ENCODE measurements at regions not wholly inside any gene's neighbourhood (a gene's known extent, or its start where the extent isn't known, plus 50 kb on each side); places are given as distances from the start of the nearest gene placed in this dataset.
A peak's percentile ranks its signal among the peaks of the same experiment; 100 is the strongest.
"Not testable (repeated sequence)": the region's sequence is repeated elsewhere in the genome, so short reads cannot be mapped to it uniquely, and the experiment has no call there.

DNA sequence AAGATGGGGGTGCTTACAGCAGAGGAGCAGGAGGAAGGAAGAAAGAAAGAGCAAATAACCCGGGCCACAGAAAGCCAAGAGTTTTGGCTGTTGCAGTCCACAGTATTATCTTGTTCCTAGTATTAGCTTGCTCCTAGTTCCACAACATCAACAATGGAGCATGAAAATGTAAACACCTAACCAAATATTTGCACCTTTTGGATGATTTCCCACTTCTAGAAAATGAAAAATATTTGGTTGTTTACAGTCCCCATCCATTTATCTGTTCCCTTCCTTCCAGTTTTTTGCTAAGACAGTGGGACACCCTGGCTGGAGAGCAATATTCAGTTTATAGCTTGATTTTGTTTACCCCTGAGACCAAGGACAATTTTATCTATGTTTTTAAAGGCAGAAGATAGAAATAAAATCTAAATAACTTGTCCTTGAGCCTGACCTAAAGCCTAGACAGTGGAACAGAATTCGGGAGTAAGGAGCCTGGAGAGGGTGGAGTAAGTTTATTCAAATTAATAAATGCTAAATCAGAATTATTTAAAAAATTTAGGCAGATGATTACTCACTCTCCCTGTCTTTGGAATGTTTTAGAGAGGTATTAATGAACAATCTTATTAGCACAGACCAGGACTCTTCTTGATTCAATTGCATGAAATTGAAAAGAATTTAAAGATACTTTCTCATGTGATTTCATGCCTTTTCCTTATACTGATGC lies 51.6 kb downstream of the RESF1 start:
- DNase-seq, result no peak

GRCh38 chr12:32012249-32012785 lies 53.1 kb downstream of the RESF1 start:
- DNase-seq, result no peak

- DNase-seq, result no peak
These were observed 55.8 kb downstream of the RESF1 start for GRCh38 chr12:32015036-32015435.

GRCh38 chr12:32016680-32017482 lies 57.7 kb downstream of the RESF1 start:
- no peak for DNase-seq

GRCh38 chr12:32021346-32021773 lies 62.1 kb downstream of the RESF1 start:
- DNase-seq, result no peak

- DNase-seq, result not testable (repeated sequence)
These were observed 63.2 kb downstream of the RESF1 start for GRCh38 chr12:32022387-32022786.

- DNase-seq, result not testable (repeated sequence)
These were observed 64.6 kb downstream of the RESF1 start for GRCh38 chr12:32023861-32024260.

DNA sequence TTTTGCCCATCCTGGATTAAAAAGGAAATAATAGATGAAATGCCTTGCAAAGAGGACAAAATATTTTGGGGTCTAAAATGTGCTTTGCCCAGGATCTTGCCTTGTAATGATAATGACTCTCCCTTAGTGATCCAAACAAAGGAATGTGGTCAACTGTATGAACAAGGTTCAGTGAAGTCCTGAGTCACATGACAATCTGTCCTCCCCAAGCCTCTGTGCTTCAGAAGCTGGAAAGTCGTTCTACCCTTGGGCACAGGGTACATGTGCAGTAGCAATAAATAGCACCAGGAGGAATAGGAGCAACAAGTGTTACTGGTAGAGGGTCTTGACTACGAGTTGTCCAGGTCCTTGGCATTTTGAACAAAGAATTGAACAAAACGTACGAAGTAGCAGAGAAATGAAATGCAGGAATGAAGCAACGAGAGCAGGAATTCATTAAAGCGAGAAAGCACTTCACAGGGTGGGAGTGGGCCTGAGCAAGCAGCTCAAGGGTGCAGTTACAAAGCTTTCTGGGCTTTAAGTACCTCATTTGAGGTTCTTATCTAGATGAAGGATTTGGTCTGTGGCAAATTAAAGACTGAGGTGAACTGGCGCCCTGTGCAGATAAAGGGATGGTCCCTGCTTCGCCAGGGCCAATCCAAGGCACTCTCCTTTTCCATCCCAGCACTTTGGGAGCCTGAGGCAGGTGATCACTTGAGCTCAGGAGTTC lies 65.8 kb downstream of the RESF1 start:
- no peak for DNase-seq

- no peak for DNase-seq
These were observed 66.7 kb downstream of the RESF1 start for GRCh38 chr12:32025906-32026305.

- no peak for DNase-seq
These were observed 68.6 kb downstream of the RESF1 start for GRCh38 chr12:32027684-32028365.

- DNase-seq, result no peak
These were observed 70.9 kb downstream of the RESF1 start for GRCh38 chr12:32030151-32030550.

DNA sequence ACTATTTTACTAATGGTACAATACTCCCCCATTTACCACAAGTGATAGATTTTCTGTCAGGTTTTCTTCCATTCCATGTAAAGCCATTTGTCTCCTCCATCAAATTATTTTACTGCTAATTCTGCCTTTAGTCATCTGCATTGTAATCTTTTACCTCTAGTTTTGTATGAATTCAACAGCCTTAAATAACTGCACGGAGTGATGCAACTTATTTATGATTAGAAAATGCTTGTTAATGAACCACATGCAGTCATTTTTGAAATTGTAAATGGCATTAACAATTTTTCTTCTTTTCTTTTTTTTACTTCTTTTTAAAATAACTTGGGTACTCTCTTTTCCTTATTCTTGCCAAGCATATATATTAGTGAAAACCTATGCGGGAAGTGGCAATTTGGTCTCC lies 71.5 kb downstream of the RESF1 start:
- no peak for DNase-seq

DNA sequence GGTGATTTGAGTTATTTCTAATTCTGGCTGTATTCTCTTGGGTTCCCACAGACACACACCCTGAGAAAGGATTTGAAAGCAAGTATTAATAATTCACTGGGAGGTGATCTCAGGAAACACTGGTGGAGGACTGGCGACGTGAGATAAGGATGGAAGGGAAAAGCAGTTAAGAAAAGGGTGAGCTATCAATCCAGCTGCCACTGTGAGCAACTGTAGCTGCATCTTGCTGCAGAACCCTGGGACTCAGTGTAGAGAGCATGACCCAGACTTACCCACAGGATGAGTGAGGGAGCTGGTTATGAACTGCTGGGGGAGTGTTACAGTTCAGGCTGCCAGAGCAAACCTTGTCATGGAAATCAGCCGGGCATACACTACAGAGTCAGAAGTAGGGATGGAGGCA lies 71.9 kb downstream of the RESF1 start:
- no peak for DNase-seq

GRCh38 chr12:32032205-32032810 lies 73.1 kb downstream of the RESF1 start:
- peak; percentile 42 for DNase-seq

DNA sequence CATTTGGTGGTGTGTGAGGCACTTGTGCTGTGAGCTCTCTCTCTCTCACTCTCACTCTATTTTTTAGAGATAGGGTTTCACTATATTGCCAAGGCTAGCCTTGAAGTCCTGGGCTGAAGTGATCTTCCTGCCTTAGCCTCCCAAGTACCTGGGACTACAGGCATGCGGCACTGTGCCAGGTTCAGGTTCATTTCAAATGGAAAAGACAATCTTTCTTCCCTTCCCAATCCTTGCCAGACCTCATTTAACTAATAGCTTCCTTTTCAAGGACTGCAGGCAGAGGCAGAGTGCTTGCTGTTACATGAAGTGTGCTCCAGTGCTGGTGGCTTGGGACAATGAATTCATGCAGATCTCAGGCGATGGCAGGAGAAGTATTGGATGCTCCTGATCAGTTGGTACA lies 73.2 kb upstream of the BICD1 start:
- no peak for DNase-seq

DNA sequence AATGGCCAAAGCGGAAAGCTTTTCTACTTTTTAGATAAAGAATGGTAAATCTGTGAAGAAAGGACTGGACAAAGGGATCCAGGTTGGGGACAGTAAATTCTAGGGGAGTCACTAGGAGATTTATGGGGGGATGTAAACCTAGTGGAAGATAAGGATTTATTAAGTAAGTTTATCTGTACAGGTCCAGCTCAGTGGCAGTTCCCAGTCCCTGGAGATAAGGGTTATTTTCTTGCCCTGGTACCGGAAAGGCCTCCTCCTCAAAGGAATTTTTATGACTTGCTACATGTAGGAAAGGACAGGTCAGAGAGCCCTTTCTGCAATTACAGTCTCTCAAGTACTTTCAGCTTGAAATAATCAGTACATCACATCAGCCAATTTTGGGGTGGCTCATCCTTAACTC lies 72.6 kb upstream of the BICD1 start:
- no peak for DNase-seq

GRCh38 chr12:32036477-32037263 lies 70.0 kb upstream of the BICD1 start:
- no peak for DNase-seq

GRCh38 chr12:32039347-32039746 lies 67.3 kb upstream of the BICD1 start:
- no peak for DNase-seq

DNA sequence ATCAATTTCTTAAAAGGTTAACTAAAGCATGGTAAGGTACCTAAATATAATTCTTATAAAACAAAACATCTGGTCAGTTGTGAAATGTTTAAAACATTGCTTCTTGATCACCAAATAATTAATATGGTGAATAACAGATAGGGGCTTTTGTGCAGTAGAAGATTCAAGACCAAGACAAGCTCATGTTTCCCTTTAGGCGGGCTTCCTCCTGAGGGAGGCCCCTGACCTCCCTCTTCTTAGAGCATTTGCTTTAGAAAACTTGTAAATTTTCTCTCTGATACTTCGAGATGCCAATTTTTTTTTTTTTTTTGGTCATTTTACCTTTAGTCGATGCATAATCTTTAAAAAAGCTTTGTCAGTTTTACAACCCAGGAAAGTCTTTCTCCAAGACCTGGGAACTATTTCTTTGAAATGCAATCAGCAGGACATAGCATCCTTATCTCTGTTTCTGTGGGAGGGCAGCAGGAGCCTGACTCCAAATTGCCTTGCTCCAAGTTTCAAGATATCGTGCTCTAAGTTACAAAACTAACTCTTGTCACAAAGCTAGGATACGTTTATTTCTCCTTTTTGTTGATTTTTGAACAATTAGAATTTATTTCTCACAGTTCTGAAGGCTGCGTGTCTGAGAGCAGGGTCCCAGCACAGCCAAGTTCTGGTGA lies 66.6 kb upstream of the BICD1 start:
- DNase-seq, result no peak

GRCh38 chr12:32043928-32044549 lies 62.6 kb upstream of the BICD1 start:
- no peak for DNase-seq

Measured in HCEC 1CT (cell line).